NCI-H748 (cell line): ENCODE measurements at regions not wholly inside any gene's neighbourhood (a gene's known extent, or its start where the extent isn't known, plus 50 kb on each side); places are given as distances from the start of the nearest gene placed in this dataset.

Experiments used
- DNase-seq: peaks from one replicate; lab custom pipeline; 2025; ENCODE audit not compliant: unreplicated experiment; lab: John Stamatoyannopoulos, UW

DNA sequence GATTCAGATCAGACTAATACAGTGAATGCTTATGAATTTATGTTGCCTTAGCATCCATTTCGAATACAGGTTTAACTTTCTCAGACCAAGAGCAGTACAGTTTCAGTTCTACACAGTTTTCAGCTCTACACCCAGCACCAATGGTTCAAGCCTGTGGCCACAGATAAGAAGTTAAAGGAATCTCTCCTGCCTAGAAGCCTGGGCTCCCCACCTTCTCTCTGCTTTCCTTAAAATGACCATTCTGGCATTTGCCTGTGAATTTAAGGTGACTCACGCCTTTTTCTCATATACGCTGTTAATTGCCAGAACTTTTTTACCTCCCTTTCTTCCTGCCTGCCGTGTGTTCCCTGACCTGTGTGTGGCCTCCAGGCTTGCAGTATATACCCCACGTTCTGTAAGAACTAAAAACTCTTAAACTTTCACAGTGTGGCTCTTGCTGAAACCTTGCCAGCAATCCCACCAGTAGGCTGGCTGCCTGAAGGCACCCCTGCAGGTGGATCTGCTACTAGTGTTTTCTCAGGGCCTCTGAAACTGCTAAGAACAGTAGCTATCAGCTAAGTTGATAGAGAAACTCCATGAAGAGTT is 692.8 kb upstream of the CDH18 start:
- DNase-seq: no peak

DNA sequence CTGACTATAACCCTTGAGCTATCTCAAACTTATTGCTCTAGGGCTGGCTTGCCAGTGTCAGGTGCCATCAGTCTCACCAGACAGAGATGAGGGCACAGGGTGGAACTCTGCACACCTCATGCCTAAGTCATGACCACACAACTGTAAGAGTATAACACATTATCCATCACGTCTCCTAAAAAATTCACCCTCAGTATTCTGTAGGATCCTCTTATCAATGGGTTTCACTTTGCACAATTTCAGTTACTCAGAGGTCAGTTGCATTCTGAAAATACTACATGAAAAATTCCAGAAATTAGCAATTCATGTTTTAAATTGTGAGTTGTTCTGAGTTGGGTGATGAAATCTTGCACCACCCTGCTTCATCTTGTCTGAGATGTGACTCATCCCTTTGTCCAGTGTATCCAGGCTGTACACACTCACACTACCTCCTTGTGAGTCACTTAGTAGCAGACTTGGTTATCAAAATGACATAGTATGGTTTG is 690.9 kb upstream of the CDH18 start:
- DNase-seq: no peak

GRCh38 chr5:20678386-20678785 is 690.4 kb upstream of the CDH18 start:
- DNase-seq: no peak

- no peak for DNase-seq
Observed at GRCh38 chr5:20660588-20660987, 672.6 kb upstream of the CDH18 start.

- DNase-seq: no peak
Observed at GRCh38 chr5:20656262-20656661, 668.3 kb upstream of the CDH18 start.

- no peak for DNase-seq
Observed at GRCh38 chr5:20655211-20655610, 667.2 kb upstream of the CDH18 start.

GRCh38 chr5:20654746-20655145 is 666.7 kb upstream of the CDH18 start:
- no peak for DNase-seq

DNA sequence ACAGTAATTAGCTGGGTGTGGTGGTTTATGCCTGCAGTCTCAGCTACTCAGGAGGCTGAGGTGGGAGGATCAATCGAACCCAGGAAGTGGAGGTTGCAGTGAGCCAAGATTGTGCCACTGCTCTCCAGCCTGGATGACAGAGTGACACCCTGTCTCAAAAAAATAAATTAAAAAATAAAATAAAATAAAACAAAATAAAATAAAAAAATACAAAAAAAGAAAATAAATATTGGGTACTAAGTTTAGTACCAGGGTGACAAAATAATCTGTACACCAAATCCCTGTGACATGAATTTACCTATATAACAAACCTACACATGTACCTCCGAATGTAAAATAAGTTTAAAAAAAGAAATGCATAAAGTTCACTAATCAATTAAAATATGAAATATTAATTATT is 666.0 kb upstream of the CDH18 start:
- DNase-seq: no peak

GRCh38 chr5:20649966-20650365 is 662.0 kb upstream of the CDH18 start:
- no peak for DNase-seq

DNA sequence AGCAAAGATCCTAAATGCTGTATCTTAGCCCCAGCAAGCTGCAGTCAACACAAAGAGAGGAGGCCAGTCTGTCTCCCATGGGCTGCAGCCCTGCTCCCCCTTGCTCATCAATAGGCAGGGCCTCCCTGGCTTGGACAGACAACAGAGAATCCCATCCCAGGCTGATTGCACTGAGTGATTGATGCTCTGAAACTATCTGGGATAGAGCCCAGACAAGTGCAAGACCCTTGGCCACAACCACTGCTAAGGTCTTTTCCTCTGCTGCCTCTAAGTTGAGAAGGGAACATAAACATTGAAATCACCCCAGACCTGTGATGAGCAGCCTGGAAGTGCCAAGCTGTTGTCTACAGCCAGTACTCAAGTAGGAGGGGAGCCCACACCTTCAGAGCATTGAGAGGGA is 661.0 kb upstream of the CDH18 start:
- no peak for DNase-seq

GRCh38 chr5:20636686-20637085 is 648.7 kb upstream of the CDH18 start:
- no peak for DNase-seq

GRCh38 chr5:20619591-20619990 is 631.6 kb upstream of the CDH18 start:
- no peak for DNase-seq

GRCh38 chr5:20618340-20618739 is 630.3 kb upstream of the CDH18 start:
- DNase-seq: no peak

GRCh38 chr5:20617841-20618240 is 629.8 kb upstream of the CDH18 start:
- no peak for DNase-seq

GRCh38 chr5:20615888-20616563 is 628.0 kb upstream of the CDH18 start:
- DNase-seq: peak; percentile 53

DNA sequence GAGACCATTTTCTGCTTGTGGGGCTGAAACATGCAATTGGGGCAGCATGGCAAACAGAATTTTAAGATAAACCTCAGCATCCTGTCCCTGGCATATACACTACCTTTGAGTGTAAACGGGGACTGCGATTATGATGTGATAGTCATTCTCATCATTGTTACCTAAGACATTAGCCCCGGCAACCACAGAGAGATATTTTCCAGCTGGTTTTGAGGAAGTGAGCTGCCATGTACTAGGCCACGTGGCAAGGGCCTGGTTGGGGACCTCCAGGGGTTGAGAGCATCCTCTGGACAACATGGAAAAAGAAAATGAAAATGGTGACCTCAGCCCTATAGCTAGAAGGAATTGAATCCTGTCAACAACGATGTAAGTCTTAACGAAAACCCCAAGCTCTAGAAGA is 623.6 kb upstream of the CDH18 start:
- DNase-seq: no peak

GRCh38 chr5:20610681-20611080 is 622.7 kb upstream of the CDH18 start:
- DNase-seq: peak; percentile 54

GRCh38 chr5:20609126-20609525 is 621.1 kb upstream of the CDH18 start:
- DNase-seq: no peak

- DNase-seq: no peak
Observed at GRCh38 chr5:20608567-20608966, 620.6 kb upstream of the CDH18 start.

- no peak for DNase-seq
Observed at GRCh38 chr5:20605732-20606525, 617.9 kb upstream of the CDH18 start.

DNA sequence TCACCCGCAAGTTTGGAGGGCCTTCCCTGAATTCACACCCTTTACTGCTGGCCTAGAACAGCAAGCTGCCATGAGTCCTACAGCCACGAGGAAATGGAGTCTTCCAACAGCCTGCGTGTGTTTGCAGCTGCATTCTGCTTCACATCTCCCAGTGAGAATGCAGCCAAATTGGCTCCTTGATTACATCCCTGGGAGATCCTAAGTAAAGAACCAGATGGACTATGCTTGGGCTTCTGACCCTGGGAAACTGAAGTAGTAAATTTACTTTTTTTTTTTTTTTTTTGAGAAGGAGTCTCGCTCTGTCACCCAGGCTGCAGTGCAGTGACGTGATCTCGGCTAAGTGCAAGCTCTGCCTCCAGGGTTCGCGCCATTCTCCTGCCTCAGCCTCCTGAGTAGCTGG is 617.0 kb upstream of the CDH18 start:
- DNase-seq: no peak

DNA sequence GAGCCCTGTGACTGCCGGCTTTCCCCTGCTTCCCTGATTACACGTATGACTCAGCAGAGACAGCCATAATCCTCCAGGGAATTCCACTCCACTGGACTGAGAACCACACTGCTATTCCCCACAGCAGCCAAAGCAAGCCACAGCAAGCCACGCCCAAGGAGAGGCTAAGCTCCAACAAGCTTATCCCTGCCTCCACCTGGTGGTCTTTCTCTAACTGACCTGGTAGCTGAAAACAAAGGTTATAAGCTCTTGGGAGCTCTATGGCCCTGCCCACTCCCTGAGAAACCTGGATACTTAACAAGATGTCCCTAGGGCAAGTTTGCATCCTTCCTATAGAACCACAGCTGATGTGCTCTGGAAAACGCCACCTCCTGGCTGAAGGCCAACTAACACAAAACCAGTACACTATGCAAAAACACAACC is 613.7 kb upstream of the CDH18 start:
- DNase-seq: peak; percentile 85
